Thyroid gland (tissue), 4 donors: ENCODE measurements at regions not wholly inside any gene's neighbourhood (a gene's known extent, or its start where the extent isn't known, plus 50 kb on each side); places are given as distances from the start of the nearest gene placed in this dataset.

Source experiments
- DNase-seq, 2 donors: peaks; one replicate each; pipeline ENCODE4 v3.0.0-alpha.2; 2019
- H3K27ac ChIP-seq, 3 donors: fragments of 200-600 bp; sonication (generic); 1 replicate in 2 of 3; 2 replicates in 1 of 3; pipeline ENCODE4 v1.5.1; 2016 to 2019; ENCODE audit warnings: mild to moderate bottlenecking in 1 of 3, moderate library complexity in 1 of 3
- H3K27me3 ChIP-seq: fragments of 200-600 bp; sonication (generic); one replicate; pipeline ENCODE4 v1.5.1; 2019
- H3K36me3 ChIP-seq, 2 donors: fragments of 200-600 bp; sonication (generic); one replicate each; pipeline ENCODE4 v1.5.1; 2016 to 2019
- H3K4me1 ChIP-seq, 2 donors: fragments of 200-600 bp; sonication (generic); one replicate each; pipeline ENCODE4 v1.5.1; 2017 to 2019
- H3K4me3 ChIP-seq, 3 donors: fragments of 200-600 bp; sonication (generic); replicated peaks in 1 of 3; 1 replicate in 2 of 3; 2 replicates in 1 of 3; pipeline ENCODE4 v1.5.1; 2016; ENCODE audit warnings: mild to moderate bottlenecking in 1 of 3
- H3K9me3 ChIP-seq: fragments of 200-600 bp; sonication (generic); one replicate; pipeline ENCODE4 v1.5.1; 2017
- POLR2A ChIP-seq, 2 donors: fragments of 450-650 bp; IDR thresholded peaks; one replicate each; pipeline ENCODE4 v1.6.1; 2017; ENCODE audit warnings: antibody characterized with exemption in 2 of 2, mild to moderate bottlenecking in 2 of 2, moderate library complexity in 1 of 2
- WGBS, 2 donors: methylation state at CpG; one replicate each; pipeline ENCODE4 v1.1.5; 2017; 5-methylcytosine and 5-hydroxymethylcytosine counted together
- intact Hi-C: fragments of 100-400 bp; cut with DNase I; formaldehyde crosslinking; loops from one replicate; pipeline ENCODE4 v1.15.1; 2023
- TF ChIP-seq, protein P1 (sequence below), 6 experiments: fragments of 200-600 bp in 3 of 6; fragments of 450-650 bp in 3 of 6; sonication (generic) in 3 of 6; IDR thresholded peaks; one replicate each; pipeline ENCODE4 v1.5.1; 2016 to 2019; ENCODE audit warnings: antibody characterized with exemption in 6 of 6, mild to moderate bottlenecking in 2 of 6, inconsistent platforms in 1 of 6, moderate library complexity in 1 of 6

DNA sequence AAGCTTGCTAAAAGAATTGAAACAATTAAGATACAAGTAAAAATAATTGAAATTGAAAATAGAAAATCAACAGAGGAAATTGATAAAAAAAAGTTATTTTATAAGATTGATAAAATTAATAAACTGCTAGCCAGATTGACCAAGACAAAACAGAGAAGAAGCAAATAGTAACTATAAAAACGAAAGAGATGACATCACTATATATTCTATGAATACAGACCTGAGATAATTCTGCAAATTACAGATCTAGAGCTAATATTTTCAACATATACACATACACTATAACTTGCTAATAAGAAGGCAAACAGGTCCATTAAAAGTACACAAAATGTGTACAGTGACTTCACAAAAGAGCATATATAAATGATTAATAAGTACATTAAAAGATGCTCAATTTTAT is 90.1 kb upstream of the RNPC3 start:
- 72 to 78% methylated on average over 1 of the region's 1 CpG for WGBS, 2 donors
- Histone ChIP-seq H3K4me3 (no peak overlapping the region), H3K9me3 (no peaks in the 10 kb centered on the region), H3K4me1 (no peaks in the 10 kb centered on the region), H3K27me3 (no peaks in the 10 kb centered on the region), H3K36me3 (no peaks in the 10 kb centered on the region), H3K27ac (no peak overlapping the region)
- intact Hi-C loops = no loop called here
- TF ChIP-seq, protein P1, sequence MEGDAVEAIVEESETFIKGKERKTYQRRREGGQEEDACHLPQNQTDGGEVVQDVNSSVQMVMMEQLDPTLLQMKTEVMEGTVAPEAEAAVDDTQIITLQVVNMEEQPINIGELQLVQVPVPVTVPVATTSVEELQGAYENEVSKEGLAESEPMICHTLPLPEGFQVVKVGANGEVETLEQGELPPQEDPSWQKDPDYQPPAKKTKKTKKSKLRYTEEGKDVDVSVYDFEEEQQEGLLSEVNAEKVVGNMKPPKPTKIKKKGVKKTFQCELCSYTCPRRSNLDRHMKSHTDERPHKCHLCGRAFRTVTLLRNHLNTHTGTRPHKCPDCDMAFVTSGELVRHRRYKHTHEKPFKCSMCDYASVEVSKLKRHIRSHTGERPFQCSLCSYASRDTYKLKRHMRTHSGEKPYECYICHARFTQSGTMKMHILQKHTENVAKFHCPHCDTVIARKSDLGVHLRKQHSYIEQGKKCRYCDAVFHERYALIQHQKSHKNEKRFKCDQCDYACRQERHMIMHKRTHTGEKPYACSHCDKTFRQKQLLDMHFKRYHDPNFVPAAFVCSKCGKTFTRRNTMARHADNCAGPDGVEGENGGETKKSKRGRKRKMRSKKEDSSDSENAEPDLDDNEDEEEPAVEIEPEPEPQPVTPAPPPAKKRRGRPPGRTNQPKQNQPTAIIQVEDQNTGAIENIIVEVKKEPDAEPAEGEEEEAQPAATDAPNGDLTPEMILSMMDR (IDR thresholded peaks at IDR 0.05) = no peak
- TF ChIP-seq POLR2A (IDR thresholded peaks at IDR 0.05) = no peak
- DNase-seq = no peak

DNA sequence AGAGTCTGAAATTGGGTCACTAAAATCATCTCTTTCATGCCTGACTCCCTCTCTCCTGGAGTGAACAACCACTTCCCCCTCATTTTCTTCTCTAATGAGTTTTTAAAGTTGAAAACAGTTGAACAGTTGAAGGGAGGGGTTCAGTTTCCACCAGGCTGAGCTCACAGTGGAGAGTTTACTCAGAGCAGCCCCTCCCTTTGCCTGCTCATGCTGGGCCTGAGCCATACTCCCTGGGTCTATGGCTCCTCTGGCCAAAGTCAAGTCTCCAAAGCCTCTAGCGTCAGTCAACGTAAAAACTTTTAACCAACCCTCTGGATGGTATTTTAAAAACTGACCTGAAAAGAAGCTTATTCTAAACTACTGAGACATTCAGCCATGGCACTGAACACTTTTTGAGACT is 100.8 kb upstream of the RNPC3 start:
- Histone ChIP-seq H3K4me3 (no peak overlapping the region), H3K4me1 (peaks cover 0 to 8% of the 10 kb centered on the region in 2 donors), H3K27ac (no peak overlapping the region), H3K27me3 (no peaks in the 10 kb centered on the region), H3K36me3 (no peaks in the 10 kb centered on the region), H3K9me3 (no peaks in the 10 kb centered on the region)
- WGBS, 2 donors = 43 to 63% methylated on average over 2 of the region's 2 CpGs
- intact Hi-C loops = no loop called here
- DNase-seq = peak; percentile 60 to 64
- TF ChIP-seq, protein P1 (IDR thresholded peaks at IDR 0.05) = no peak
- TF ChIP-seq POLR2A (IDR thresholded peaks at IDR 0.05) = no peak

- no peaks in the 10 kb centered on the region for H3K27me3 ChIP-seq
Measured at GRCh38 chr1:103416681-103417286, 108.7 kb upstream of the RNPC3 start.

GRCh38 chr1:103387898-103388297 is 137.6 kb upstream of the RNPC3 start:
- DNase-seq = no peak
- TF ChIP-seq, protein P1 (IDR thresholded peaks at IDR 0.05) = no peak
- WGBS, 2 donors = 44 to 50% methylated on average over 1 of the region's 1 CpG
- H3K36me3 ChIP-seq = no peaks in the 10 kb centered on the region
- H3K9me3 ChIP-seq = no peaks in the 10 kb centered on the region
- no peak overlapping the region for H3K27ac ChIP-seq
- no peak overlapping the region for H3K4me3 ChIP-seq
- intact Hi-C loops = no loop called here
- H3K4me1 ChIP-seq = no peaks in the 10 kb centered on the region
- H3K27me3 ChIP-seq = no peaks in the 10 kb centered on the region

More at GRCh38 chr1:103416681-103417286, 108.7 kb upstream of the RNPC3 start:
- no peaks in the 10 kb centered on the region for H3K4me1 ChIP-seq
- intact Hi-C loops = no loop called here
- H3K4me3 ChIP-seq = no peak overlapping the region
- H3K9me3 ChIP-seq = no peaks in the 10 kb centered on the region
- 72 to 92% methylated on average over 1 of the region's 1 CpG for WGBS, 2 donors
- no peak overlapping the region for H3K27ac ChIP-seq
- no peaks in the 10 kb centered on the region for H3K36me3 ChIP-seq
- no peak for TF ChIP-seq POLR2A (IDR thresholded peaks at IDR 0.05)
- TF ChIP-seq, protein P1 (IDR thresholded peaks at IDR 0.05) = no peak
- DNase-seq = no peak

- TF ChIP-seq, protein P1 (IDR thresholded peaks at IDR 0.05) = no peak
- TF ChIP-seq POLR2A (IDR thresholded peaks at IDR 0.05) = no peak
Measured at GRCh38 chr1:103373991-103374390, 151.5 kb upstream of the RNPC3 start.

More at GRCh38 chr1:103373991-103374390, 151.5 kb upstream of the RNPC3 start:
- Histone ChIP-seq H3K9me3 (no peaks in the 10 kb centered on the region), H3K4me3 (no peak overlapping the region), H3K36me3 (no peaks in the 10 kb centered on the region), H3K4me1 (no peaks in the 10 kb centered on the region), H3K27me3 (no peaks in the 10 kb centered on the region), H3K27ac (no peak overlapping the region)
- DNase-seq = no peak
- intact Hi-C loops = no loop called here
- WGBS, 2 donors = 85 to 91% methylated on average over 3 of the region's 3 CpGs
